WTC11 (cell line): ENCODE measurements at regions not wholly inside any gene's neighbourhood (a gene's known extent, or its start where the extent isn't known, plus 50 kb on each side); places are given as distances from the start of the nearest gene placed in this dataset.

Experiments
- ATAC-seq: fragments of 200-7000 bp; cut with Tn5 transposase; 2 replicates; pipeline ENCODE4 v1.10.0; 2021; ENCODE audit warnings: mild to moderate bottlenecking, moderate library complexity
- CTCF ChIA-PET: fragments of 300-600 bp; sonication (Branson Sonifier 250); formaldehyde crosslinking; loops from one replicate; lab custom pipeline; 2021; ENCODE audit warnings: antibody characterized with exemption; lab: Charles Lee
- POLR2A ChIA-PET: fragments of 350-600 bp; sonication (Branson Sonifier 250); formaldehyde crosslinking; loops from one replicate; lab custom pipeline; 2021; ENCODE audit warnings: antibody characterized with exemption; lab: Charles Lee
- DNase-seq: peaks from one replicate; pipeline ENCODE4 v3.0.0; 2021; ENCODE audit warnings: low spot score
- H3K27ac Mint-ChIP-seq: 2 replicates; pipeline ENCODE4 v1.8.0; 2021; ENCODE audit warnings: mixed read lengths
- H3K27me3 Mint-ChIP-seq: 2 replicates; pipeline ENCODE4 v1.8.0; 2021; ENCODE audit warnings: low read depth, mild to moderate bottlenecking, moderate library complexity, mixed read lengths
- H3K36me3 Mint-ChIP-seq: 2 replicates; pipeline ENCODE4 v1.8.0; 2021; ENCODE audit warnings: mixed read lengths
- H3K4me1 Mint-ChIP-seq: 2 replicates; pipeline ENCODE4 v1.8.0; 2022; ENCODE audit warnings: mixed read lengths
- H3K4me3 Mint-ChIP-seq: 2 replicates; pipeline ENCODE4 v1.8.0; 2021; ENCODE audit warnings: mild to moderate bottlenecking, moderate library complexity, mixed read lengths
- H3K9me3 Mint-ChIP-seq: 2 replicates; pipeline ENCODE4 v1.8.0; 2021; ENCODE audit warnings: mixed read lengths
- CREM ChIP-seq: sonication (generic); formaldehyde crosslinking; IDR thresholded peaks from 2 replicates; pipeline ENCODE4 v1.8.1; 2022; ENCODE audit warnings: mild to moderate bottlenecking, missing genetic modification reagents, moderate library complexity
- CTCF ChIP-seq: fragments of 200-600 bp; IDR thresholded peaks from 2 replicates; pipeline ENCODE4 v1.8.0; 2022; ENCODE audit warnings: antibody characterized with exemption
- E2F5 ChIP-seq: sonication (generic); formaldehyde crosslinking; IDR thresholded peaks from 2 replicates; pipeline ENCODE4 v1.8.1; 2022; ENCODE audit warnings: mild to moderate bottlenecking, moderate library complexity, missing genetic modification reagents
- FOXJ3 ChIP-seq: sonication (generic); formaldehyde crosslinking; IDR thresholded peaks from 2 replicates; pipeline ENCODE4 v1.9.0; 2021; ENCODE audit warnings: missing genetic modification reagents, mild to moderate bottlenecking, borderline replicate concordance
- GRHL2 ChIP-seq: fragments of 250-450 bp; sonication (Bioruptor Pico); IDR thresholded peaks from 2 replicates; pipeline ENCODE4 v1.8.0; 2022; ENCODE audit warnings: mild to moderate bottlenecking, moderate library complexity; ENCODE audit not compliant: insufficient replicate concordance, severe bottlenecking
- IRF2 ChIP-seq: sonication (generic); formaldehyde crosslinking; IDR thresholded peaks from 2 replicates; pipeline ENCODE4 v1.8.0; 2022; ENCODE audit warnings: low read depth, missing genetic modification reagents, borderline replicate concordance
- JAZF1 ChIP-seq: fragments of 250-450 bp; sonication (Bioruptor Pico); IDR thresholded peaks from 2 replicates; pipeline ENCODE4 v1.9.0; 2021; ENCODE audit warnings: moderate library complexity, mild to moderate bottlenecking, inconsistent platforms
- NFATC4 ChIP-seq: fragments of 250-450 bp; sonication (Bioruptor Pico); IDR thresholded peaks from 2 replicates; pipeline ENCODE4 v1.9.0; 2021; ENCODE audit warnings: mild to moderate bottlenecking
- NFE2L1 ChIP-seq: sonication (generic); formaldehyde crosslinking; IDR thresholded peaks from 2 replicates; pipeline ENCODE4 v1.8.1; 2023; ENCODE audit warnings: missing genetic modification reagents
- NR1H2 ChIP-seq: sonication (generic); formaldehyde crosslinking; IDR thresholded peaks from 2 replicates; pipeline ENCODE4 v1.9.0; 2021; ENCODE audit warnings: mild to moderate bottlenecking, moderate library complexity, missing genetic modification reagents
- SMAD3 ChIP-seq: sonication (generic); formaldehyde crosslinking; IDR thresholded peaks from 2 replicates; pipeline ENCODE4 v1.8.0; 2022; ENCODE audit warnings: missing genetic modification reagents, mild to moderate bottlenecking, borderline replicate concordance
- SP1 ChIP-seq: sonication (generic); formaldehyde crosslinking; conservative IDR thresholded peaks from 2 replicates; pipeline ENCODE4 v1.8.1; 2022; ENCODE audit warnings: missing genetic modification reagents
- TEAD4 ChIP-seq: sonication (generic); formaldehyde crosslinking; IDR thresholded peaks from 2 replicates; pipeline ENCODE4 v1.8.0; 2022; ENCODE audit warnings: mild to moderate bottlenecking, missing genetic modification reagents
- TP53 ChIP-seq: sonication (generic); formaldehyde crosslinking; IDR thresholded peaks from 2 replicates; pipeline ENCODE4 v1.8.1; 2023; ENCODE audit warnings: mild to moderate bottlenecking, missing genetic modification reagents
- ZNF121 ChIP-seq: sonication (generic); formaldehyde crosslinking; IDR thresholded peaks from 2 replicates; pipeline ENCODE4 v1.8.0; 2023; ENCODE audit warnings: missing genetic modification reagents
- ZNF138 ChIP-seq: sonication (generic); formaldehyde crosslinking; conservative IDR thresholded peaks from 2 replicates; pipeline ENCODE4 v1.8.1; 2022; ENCODE audit warnings: mild to moderate bottlenecking, moderate library complexity, missing genetic modification reagents
- ZNF219 ChIP-seq: sonication (generic); formaldehyde crosslinking; IDR thresholded peaks from 2 replicates; pipeline ENCODE4 v1.8.0; 2023; ENCODE audit warnings: missing genetic modification reagents, mild to moderate bottlenecking, borderline replicate concordance
- ZNF425 ChIP-seq: fragments of 250-450 bp; sonication (Bioruptor Pico); conservative IDR thresholded peaks from 2 replicates; pipeline ENCODE4 v1.9.0; 2021; ENCODE audit warnings: mild to moderate bottlenecking
- TF ChIP-seq, protein P1 (sequence below): sonication (generic); formaldehyde crosslinking; IDR thresholded peaks from 2 replicates; pipeline ENCODE4 v1.8.1; 2023; ENCODE audit warnings: mild to moderate bottlenecking, missing genetic modification reagents
- TF ChIP-seq, protein P2 (sequence below): sonication (generic); formaldehyde crosslinking; IDR thresholded peaks from 2 replicates; pipeline ENCODE4 v1.8.0; 2022; ENCODE audit warnings: mild to moderate bottlenecking, missing genetic modification reagents
- TF ChIP-seq, protein P3 (sequence below): sonication (generic); formaldehyde crosslinking; IDR thresholded peaks from 2 replicates; pipeline ENCODE4 v1.8.1; 2022; ENCODE audit warnings: low read depth, mild to moderate bottlenecking, moderate library complexity, missing genetic modification reagents, borderline replicate concordance
- TF ChIP-seq, protein P4 (sequence below): sonication (generic); formaldehyde crosslinking; IDR thresholded peaks from 2 replicates; pipeline ENCODE4 v1.8.0; 2022; ENCODE audit warnings: missing genetic modification reagents
- TF ChIP-seq, protein P5 (sequence below): sonication (generic); formaldehyde crosslinking; IDR thresholded peaks from 2 replicates; pipeline ENCODE4 v1.8.0; 2022; ENCODE audit warnings: mild to moderate bottlenecking, missing genetic modification reagents

- POLR2A ChIA-PET, result no interaction called here
- Mint-ChIP-seq H3K9me3 (no peaks in the 10 kb centered on the region), H3K27ac (no peak overlapping the region), H3K36me3 (no peaks in the 10 kb centered on the region), H3K27me3 (peaks cover 4% of the 10 kb centered on the region), H3K4me1 (no peaks in the 10 kb centered on the region), H3K4me3 (no peak overlapping the region)
- DNase-seq (no peak), ATAC-seq (no peak)
- CTCF ChIA-PET, result interaction anchor here (0.9 kb wide), 1 partner anchor 59 kb away, joined by 3 read pairs; no protein-coding TSS in a partner anchor
- no peak for TF ChIP-seq E2F5 (CRISPR knock-in tag)
- TF ChIP-seq JAZF1 (CRISPR knock-in tag), result no peak
- TF ChIP-seq NFE2L1 (CRISPR knock-in tag), result no peak
- TF ChIP-seq, protein P1, sequence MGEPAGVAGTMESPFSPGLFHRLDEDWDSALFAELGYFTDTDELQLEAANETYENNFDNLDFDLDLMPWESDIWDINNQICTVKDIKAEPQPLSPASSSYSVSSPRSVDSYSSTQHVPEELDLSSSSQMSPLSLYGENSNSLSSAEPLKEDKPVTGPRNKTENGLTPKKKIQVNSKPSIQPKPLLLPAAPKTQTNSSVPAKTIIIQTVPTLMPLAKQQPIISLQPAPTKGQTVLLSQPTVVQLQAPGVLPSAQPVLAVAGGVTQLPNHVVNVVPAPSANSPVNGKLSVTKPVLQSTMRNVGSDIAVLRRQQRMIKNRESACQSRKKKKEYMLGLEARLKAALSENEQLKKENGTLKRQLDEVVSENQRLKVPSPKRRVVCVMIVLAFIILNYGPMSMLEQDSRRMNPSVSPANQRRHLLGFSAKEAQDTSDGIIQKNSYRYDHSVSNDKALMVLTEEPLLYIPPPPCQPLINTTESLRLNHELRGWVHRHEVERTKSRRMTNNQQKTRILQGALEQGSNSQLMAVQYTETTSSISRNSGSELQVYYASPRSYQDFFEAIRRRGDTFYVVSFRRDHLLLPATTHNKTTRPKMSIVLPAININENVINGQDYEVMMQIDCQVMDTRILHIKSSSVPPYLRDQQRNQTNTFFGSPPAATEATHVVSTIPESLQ (CRISPR knock-in tag), result no peak
- no peak for TF ChIP-seq CTCF
- TF ChIP-seq, protein P2, sequence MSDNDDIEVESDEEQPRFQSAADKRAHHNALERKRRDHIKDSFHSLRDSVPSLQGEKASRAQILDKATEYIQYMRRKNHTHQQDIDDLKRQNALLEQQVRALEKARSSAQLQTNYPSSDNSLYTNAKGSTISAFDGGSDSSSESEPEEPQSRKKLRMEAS (CRISPR knock-in tag), result no peak
- TF ChIP-seq ZNF425 (CRISPR knock-in tag), result no peak
- TF ChIP-seq FOXJ3 (CRISPR knock-in tag), result no peak
These were observed 197.5 kb downstream of the CCNG2 start for GRCh38 chr4:77354550-77354949.

DNA sequence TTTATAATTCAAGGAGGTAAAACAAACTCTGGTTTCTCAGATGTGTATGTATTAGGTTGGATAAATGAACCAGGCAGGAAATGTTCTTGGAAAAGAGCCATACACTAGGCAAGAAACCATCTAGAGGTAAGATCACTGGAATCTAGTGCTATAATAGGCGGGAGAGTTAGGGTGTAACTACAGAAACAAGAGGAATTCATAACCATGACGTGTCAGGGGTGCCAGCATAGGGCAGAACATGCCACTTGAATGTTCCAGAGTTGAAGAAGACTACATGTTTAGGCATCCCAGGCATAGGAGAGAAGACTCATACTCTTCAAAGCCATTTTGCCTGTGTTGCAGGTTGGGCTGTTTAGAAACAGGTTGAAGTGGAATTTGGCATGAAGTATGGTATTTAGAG lies 198.7 kb downstream of the CCNG2 start:
- DNase-seq (no peak), ATAC-seq (no peak)
- CTCF ChIA-PET, result interaction anchor here (0.6 kb wide), 1 partner anchor 83 kb away, joined by 3 read pairs; no protein-coding TSS in a partner anchor
- no peaks in the 10 kb centered on the region for H3K4me1 Mint-ChIP-seq
- H3K36me3 Mint-ChIP-seq, result no peaks in the 10 kb centered on the region
- POLR2A ChIA-PET, result no interaction called here
- no peak overlapping the region for H3K27ac Mint-ChIP-seq
- H3K27me3 Mint-ChIP-seq, result peaks cover 8% of the 10 kb centered on the region
- no peak overlapping the region for H3K4me3 Mint-ChIP-seq
- no peaks in the 10 kb centered on the region for H3K9me3 Mint-ChIP-seq
- no peak for TF ChIP-seq NFATC4
- TF ChIP-seq IRF2, result no peak
- TF ChIP-seq, protein P3, sequence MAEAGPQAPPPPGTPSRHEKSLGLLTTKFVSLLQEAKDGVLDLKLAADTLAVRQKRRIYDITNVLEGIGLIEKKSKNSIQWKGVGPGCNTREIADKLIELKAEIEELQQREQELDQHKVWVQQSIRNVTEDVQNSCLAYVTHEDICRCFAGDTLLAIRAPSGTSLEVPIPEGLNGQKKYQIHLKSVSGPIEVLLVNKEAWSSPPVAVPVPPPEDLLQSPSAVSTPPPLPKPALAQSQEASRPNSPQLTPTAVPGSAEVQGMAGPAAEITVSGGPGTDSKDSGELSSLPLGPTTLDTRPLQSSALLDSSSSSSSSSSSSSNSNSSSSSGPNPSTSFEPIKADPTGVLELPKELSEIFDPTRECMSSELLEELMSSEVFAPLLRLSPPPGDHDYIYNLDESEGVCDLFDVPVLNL (CRISPR knock-in tag), result no peak
- TF ChIP-seq SMAD3 (CRISPR knock-in tag), result no peak
- TF ChIP-seq CREM, result no peak
- TF ChIP-seq, protein P4, sequence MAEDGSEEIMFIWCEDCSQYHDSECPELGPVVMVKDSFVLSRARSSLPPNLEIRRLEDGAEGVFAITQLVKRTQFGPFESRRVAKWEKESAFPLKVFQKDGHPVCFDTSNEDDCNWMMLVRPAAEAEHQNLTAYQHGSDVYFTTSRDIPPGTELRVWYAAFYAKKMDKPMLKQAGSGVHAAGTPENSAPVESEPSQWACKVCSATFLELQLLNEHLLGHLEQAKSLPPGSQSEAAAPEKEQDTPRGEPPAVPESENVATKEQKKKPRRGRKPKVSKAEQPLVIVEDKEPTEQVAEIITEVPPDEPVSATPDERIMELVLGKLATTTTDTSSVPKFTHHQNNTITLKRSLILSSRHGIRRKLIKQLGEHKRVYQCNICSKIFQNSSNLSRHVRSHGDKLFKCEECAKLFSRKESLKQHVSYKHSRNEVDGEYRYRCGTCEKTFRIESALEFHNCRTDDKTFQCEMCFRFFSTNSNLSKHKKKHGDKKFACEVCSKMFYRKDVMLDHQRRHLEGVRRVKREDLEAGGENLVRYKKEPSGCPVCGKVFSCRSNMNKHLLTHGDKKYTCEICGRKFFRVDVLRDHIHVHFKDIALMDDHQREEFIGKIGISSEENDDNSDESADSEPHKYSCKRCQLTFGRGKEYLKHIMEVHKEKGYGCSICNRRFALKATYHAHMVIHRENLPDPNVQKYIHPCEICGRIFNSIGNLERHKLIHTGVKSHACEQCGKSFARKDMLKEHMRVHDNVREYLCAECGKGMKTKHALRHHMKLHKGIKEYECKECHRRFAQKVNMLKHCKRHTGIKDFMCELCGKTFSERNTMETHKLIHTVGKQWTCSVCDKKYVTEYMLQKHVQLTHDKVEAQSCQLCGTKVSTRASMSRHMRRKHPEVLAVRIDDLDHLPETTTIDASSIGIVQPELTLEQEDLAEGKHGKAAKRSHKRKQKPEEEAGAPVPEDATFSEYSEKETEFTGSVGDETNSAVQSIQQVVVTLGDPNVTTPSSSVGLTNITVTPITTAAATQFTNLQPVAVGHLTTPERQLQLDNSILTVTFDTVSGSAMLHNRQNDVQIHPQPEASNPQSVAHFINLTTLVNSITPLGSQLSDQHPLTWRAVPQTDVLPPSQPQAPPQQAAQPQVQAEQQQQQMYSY (CRISPR knock-in tag), result no peak
- TF ChIP-seq ZNF121 (CRISPR knock-in tag), result no peak
- TF ChIP-seq GRHL2 (CRISPR knock-in tag), result no peak
- TF ChIP-seq SP1 (CRISPR knock-in tag), result no peak
- TF ChIP-seq JAZF1 (CRISPR knock-in tag), result no peak
- no peak for TF ChIP-seq ZNF138 (CRISPR knock-in tag)
- TF ChIP-seq NR1H2, result no peak
- TF ChIP-seq TP53, result no peak
- TF ChIP-seq ZNF219 (CRISPR knock-in tag), result no peak
- no peak for TF ChIP-seq TEAD4
- TF ChIP-seq, protein P2 (CRISPR knock-in tag), result no peak
- TF ChIP-seq, protein P5, sequence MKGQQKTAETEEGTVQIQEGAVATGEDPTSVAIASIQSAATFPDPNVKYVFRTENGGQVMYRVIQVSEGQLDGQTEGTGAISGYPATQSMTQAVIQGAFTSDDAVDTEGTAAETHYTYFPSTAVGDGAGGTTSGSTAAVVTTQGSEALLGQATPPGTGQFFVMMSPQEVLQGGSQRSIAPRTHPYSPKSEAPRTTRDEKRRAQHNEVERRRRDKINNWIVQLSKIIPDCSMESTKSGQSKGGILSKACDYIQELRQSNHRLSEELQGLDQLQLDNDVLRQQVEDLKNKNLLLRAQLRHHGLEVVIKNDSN (CRISPR knock-in tag), result no peak
